T-helper 2 cell treated with Interferon-gamma antibody and Interleukin-4, amounts not matched to agents 5 μg/mL and 100 μg/mL, for 36 hours (primary cell): ENCODE measurements at regions not wholly inside any gene's neighbourhood (a gene's known extent, or its start where the extent isn't known, plus 50 kb on each side); places are given as distances from the start of the nearest gene placed in this dataset.
"Not testable (repeated sequence)": the region's sequence is repeated elsewhere in the genome, so short reads cannot be mapped to it uniquely, and the experiment has no call there.

Experiments
- DNase-seq: peaks from one replicate; pipeline ENCODE4 v3.0.0; 2021; ENCODE audit warnings: low spot score
- H3K27ac Mint-ChIP-seq: one replicate; pipeline ENCODE4 v1.8.0; 2021; ENCODE audit warnings: mild to moderate bottlenecking, mixed read lengths
- H3K27me3 Mint-ChIP-seq: one replicate; pipeline ENCODE4 v1.8.0; 2021; ENCODE audit warnings: low read depth, mixed read lengths
- H3K36me3 Mint-ChIP-seq: one replicate; pipeline ENCODE4 v1.8.0; 2021; ENCODE audit warnings: low read depth, mixed read lengths
- H3K4me1 Mint-ChIP-seq: one replicate; pipeline ENCODE4 v1.8.0; 2021; ENCODE audit warnings: low read depth, mixed read lengths
- H3K4me3 Mint-ChIP-seq: one replicate; pipeline ENCODE4 v1.8.0; 2022; ENCODE audit warnings: mild to moderate bottlenecking, moderate library complexity, mixed read lengths
- H3K9me3 Mint-ChIP-seq: one replicate; pipeline ENCODE4 v1.8.0; 2021; ENCODE audit warnings: mixed read lengths

GRCh38 chr1:143862722-143863121, 109.1 kb downstream of the FAM72C start:
- H3K27me3 Mint-ChIP-seq, H3K4me3 Mint-ChIP-seq, H3K9me3 Mint-ChIP-seq, DNase-seq, H3K36me3 Mint-ChIP-seq, H3K4me1 Mint-ChIP-seq, H3K27ac Mint-ChIP-seq: not testable (repeated sequence)

- not testable (repeated sequence) for H3K27me3 Mint-ChIP-seq, DNase-seq
Measured at GRCh38 chr1:143861306-143861705, 110.5 kb downstream of the FAM72C start.

GRCh38 chr1:143855867-143856266, 115.9 kb downstream of the FAM72C start:
- not testable (repeated sequence) for H3K36me3 Mint-ChIP-seq, H3K4me1 Mint-ChIP-seq, H3K27ac Mint-ChIP-seq, H3K4me3 Mint-ChIP-seq, DNase-seq, H3K27me3 Mint-ChIP-seq, H3K9me3 Mint-ChIP-seq

More at GRCh38 chr1:143861306-143861705, 110.5 kb downstream of the FAM72C start:
- not testable (repeated sequence) for H3K4me1 Mint-ChIP-seq, H3K36me3 Mint-ChIP-seq, H3K4me3 Mint-ChIP-seq, H3K27ac Mint-ChIP-seq, H3K9me3 Mint-ChIP-seq

DNA sequence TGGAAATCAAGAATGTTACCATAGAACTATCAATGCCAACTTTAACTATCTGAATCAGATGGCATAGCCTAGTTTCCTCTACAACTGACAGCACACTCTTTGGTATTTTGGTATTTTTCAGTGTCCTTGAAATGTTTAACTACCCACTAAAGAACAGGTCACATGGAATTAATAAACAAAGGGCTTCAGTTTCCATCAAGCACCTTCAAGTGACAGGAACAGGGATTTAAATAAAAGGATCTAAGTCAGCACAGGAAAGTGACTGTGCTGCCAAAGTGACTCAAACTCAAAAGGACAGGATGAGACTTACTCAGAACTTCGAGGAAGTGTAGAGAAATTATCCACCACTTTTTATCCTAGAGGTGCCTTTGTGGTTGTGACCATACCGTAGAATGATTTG, 117.7 kb downstream of the FAM72C start:
- not testable (repeated sequence) for H3K27ac Mint-ChIP-seq, DNase-seq, H3K27me3 Mint-ChIP-seq

GRCh38 chr1:143850637-143851036, 121.1 kb downstream of the FAM72C start:
- not testable (repeated sequence) for H3K4me3 Mint-ChIP-seq, DNase-seq, H3K9me3 Mint-ChIP-seq, H3K4me1 Mint-ChIP-seq, H3K27me3 Mint-ChIP-seq, H3K36me3 Mint-ChIP-seq, H3K27ac Mint-ChIP-seq

More for the DNA sequence above, 117.7 kb downstream of the FAM72C start:
- H3K4me1 Mint-ChIP-seq, H3K9me3 Mint-ChIP-seq, H3K36me3 Mint-ChIP-seq, H3K4me3 Mint-ChIP-seq: not testable (repeated sequence)

- H3K4me3 Mint-ChIP-seq, H3K9me3 Mint-ChIP-seq, H3K27ac Mint-ChIP-seq, H3K4me1 Mint-ChIP-seq, H3K27me3 Mint-ChIP-seq, H3K36me3 Mint-ChIP-seq, DNase-seq: not testable (repeated sequence)
Measured at GRCh38 chr1:143848859-143849258, 122.9 kb downstream of the FAM72C start.

- not testable (repeated sequence) for H3K27me3 Mint-ChIP-seq, H3K4me3 Mint-ChIP-seq, DNase-seq, H3K36me3 Mint-ChIP-seq, H3K27ac Mint-ChIP-seq, H3K9me3 Mint-ChIP-seq, H3K4me1 Mint-ChIP-seq
Measured at GRCh38 chr1:143845193-143845592, 126.6 kb downstream of the FAM72C start.

- H3K36me3 Mint-ChIP-seq, H3K27ac Mint-ChIP-seq: not testable (repeated sequence)
Measured at GRCh38 chr1:143842058-143842457, 129.7 kb downstream of the FAM72C start.

DNA sequence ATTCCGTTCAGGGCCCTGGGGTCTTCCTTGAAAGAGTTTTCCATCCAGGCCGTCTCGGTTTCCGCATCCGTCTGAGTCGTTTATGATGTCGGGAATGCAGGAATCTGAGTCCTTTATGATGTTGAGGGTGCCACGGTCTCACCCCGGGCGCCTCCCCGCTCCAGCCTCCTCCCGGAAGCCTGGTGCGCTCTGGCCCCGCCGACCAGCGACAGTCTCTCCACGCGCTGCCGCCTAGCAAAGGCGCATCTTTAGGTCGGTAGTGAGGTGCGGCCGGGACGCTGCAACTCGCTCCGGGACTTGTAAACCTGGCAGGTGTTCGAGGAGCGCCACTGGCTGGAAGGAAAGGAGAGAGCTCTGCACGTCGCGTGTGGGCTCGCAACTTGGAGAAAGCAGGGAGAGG, 132.6 kb downstream of the FAM72C start:
- H3K9me3 Mint-ChIP-seq, H3K4me3 Mint-ChIP-seq, H3K4me1 Mint-ChIP-seq, DNase-seq, H3K36me3 Mint-ChIP-seq, H3K27ac Mint-ChIP-seq: not testable (repeated sequence)
- peaks cover 22% of the 10 kb centered on the region for H3K27me3 Mint-ChIP-seq

More at GRCh38 chr1:143842058-143842457, 129.7 kb downstream of the FAM72C start:
- not testable (repeated sequence) for DNase-seq, H3K9me3 Mint-ChIP-seq, H3K4me1 Mint-ChIP-seq, H3K4me3 Mint-ChIP-seq
- H3K27me3 Mint-ChIP-seq, result peaks cover 16% of the 10 kb centered on the region

DNA sequence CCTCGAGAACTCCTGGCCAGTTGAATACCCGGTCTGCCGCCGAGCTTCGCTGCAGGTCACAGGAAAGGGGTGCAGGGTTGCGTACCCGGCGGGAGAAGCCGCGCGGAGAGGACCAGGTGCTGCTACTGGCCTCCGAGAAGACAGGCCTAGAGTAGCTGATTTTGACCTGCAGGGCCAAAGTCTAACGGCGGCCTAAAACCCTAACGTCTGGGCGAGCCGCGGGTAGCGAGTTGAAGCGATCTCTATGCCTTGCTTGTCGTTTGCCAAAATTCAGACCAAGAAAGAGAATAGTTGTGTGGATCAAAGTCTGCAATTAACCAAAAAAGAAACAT, 133.2 kb downstream of the FAM72C start:
- H3K4me3 Mint-ChIP-seq, DNase-seq: not testable (repeated sequence)
- H3K27me3 Mint-ChIP-seq, result peaks cover 22% of the 10 kb centered on the region

DNA sequence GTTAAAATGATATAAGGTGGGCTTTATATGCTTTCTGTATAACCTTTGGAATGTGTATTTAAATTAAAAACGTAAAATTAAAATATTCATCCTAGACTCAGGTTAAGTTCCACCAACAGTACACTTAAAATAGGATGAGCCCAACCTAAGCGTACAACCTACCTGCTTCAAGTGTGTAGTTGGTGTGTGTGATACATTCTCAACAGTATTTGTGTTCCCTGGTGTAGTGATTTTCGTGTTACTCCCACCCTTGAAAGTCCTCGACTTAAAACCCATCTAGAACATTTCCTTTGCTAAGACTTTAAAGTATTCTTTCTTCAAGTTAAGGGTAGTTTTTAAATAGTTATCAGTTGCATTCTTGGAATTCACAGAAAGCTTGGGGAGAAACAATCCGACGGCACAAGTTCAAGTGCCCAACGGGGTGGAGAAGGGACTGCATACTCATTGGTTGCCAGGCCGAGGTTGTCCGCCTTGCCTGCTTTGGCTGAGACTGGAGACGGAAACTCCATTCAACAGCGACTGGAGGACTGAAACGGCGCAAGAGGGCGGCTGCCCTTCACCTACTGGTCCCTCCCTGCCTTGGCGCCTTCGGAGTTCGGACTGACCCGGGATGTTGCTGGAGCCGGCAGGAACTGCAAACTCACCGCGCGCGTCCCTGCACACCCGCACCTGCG, 133.7 kb downstream of the FAM72C start:
- H3K27ac Mint-ChIP-seq, H3K36me3 Mint-ChIP-seq, H3K4me1 Mint-ChIP-seq, DNase-seq, H3K9me3 Mint-ChIP-seq, H3K4me3 Mint-ChIP-seq: not testable (repeated sequence)
- H3K27me3 Mint-ChIP-seq, result peaks cover 22% of the 10 kb centered on the region

More for the DNA sequence above, 133.2 kb downstream of the FAM72C start:
- not testable (repeated sequence) for H3K4me1 Mint-ChIP-seq, H3K9me3 Mint-ChIP-seq, H3K27ac Mint-ChIP-seq, H3K36me3 Mint-ChIP-seq

GRCh38 chr1:143833376-143833775, 138.4 kb downstream of the FAM72C start:
- peaks cover 18% of the 10 kb centered on the region for H3K27me3 Mint-ChIP-seq
- H3K4me1 Mint-ChIP-seq, DNase-seq, H3K36me3 Mint-ChIP-seq, H3K27ac Mint-ChIP-seq, H3K4me3 Mint-ChIP-seq, H3K9me3 Mint-ChIP-seq: not testable (repeated sequence)

GRCh38 chr1:143832379-143832716, 139.4 kb downstream of the FAM72C start:
- H3K36me3 Mint-ChIP-seq, H3K9me3 Mint-ChIP-seq, H3K4me3 Mint-ChIP-seq, H3K27ac Mint-ChIP-seq, H3K4me1 Mint-ChIP-seq, DNase-seq: not testable (repeated sequence)
- peaks cover 13% of the 10 kb centered on the region for H3K27me3 Mint-ChIP-seq

DNA sequence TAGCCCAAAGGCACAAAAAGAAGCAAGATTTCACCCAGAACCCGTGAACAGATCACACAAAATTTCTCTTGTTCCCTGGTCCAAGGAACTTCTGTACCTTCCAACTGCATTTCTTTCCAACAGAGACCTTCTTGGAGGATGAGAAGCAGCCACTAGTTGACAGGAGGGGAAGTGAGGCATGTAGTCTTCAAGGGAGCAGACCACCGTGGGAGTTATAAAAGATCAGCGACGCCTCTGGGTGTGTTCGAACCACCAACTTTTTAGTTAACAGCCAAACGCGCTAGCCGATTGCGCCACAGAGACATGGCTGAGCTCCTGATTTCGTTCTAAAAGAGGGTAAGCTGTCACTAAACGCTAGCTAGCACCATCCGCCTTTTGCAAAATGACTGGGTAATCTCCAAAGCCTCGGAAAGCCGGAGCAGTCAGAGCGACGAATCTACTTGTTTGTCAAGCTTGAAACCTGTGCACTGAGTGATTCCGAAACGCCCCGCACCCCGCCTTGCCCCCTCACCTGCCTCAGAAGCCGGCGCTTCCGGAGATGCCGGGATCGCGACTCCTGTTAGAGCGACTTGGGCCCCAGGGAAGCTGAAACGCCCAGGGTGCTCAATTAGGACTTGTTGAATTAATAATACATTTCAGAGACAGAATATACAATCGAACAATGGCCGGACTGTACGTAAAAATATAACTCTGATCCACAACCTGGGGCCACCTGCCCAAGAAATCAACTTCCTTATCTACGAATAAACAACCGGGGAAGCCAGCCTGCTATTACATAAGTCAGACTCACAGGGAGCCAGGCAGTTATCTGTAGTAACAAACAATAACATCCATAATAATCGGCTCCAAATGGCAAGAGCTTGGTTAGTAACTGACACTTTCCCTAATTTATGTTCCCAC, 140.1 kb downstream of the FAM72C start:
- H3K36me3 Mint-ChIP-seq, H3K27ac Mint-ChIP-seq, H3K27me3 Mint-ChIP-seq, H3K4me3 Mint-ChIP-seq, H3K9me3 Mint-ChIP-seq, H3K4me1 Mint-ChIP-seq, DNase-seq: not testable (repeated sequence)

- H3K4me3 Mint-ChIP-seq, H3K27me3 Mint-ChIP-seq, H3K9me3 Mint-ChIP-seq, H3K4me1 Mint-ChIP-seq, H3K36me3 Mint-ChIP-seq, H3K27ac Mint-ChIP-seq, DNase-seq: not testable (repeated sequence)
Measured at GRCh38 chr1:143826162-143826561, 145.6 kb downstream of the FAM72C start.
